Mononuclear cell (primary cell): ENCODE measurements at regions not wholly inside any gene's neighbourhood (a gene's known extent, or its start where the extent isn't known, plus 50 kb on each side); places are given as distances from the start of the nearest gene placed in this dataset.

Experiments
- H3K27me3 ChIP-seq: 2 replicates; pipeline ENCODE4 v1.6.0; 2011; ENCODE audit warnings: low read length, control low read depth; ENCODE audit not compliant: insufficient read depth
- H3K4me1 ChIP-seq: 2 replicates; pipeline ENCODE4 v1.5.1; 2011; ENCODE audit warnings: mild to moderate bottlenecking, low read length, control low read depth; ENCODE audit not compliant: insufficient read depth
- H3K4me3 ChIP-seq: 2 replicates; pipeline ENCODE4 v1.5.1; 2011; ENCODE audit warnings: mild to moderate bottlenecking, low read length, moderate library complexity
- H3K9me3 ChIP-seq: 2 replicates; pipeline ENCODE4 v1.5.1; 2011; ENCODE audit warnings: low read depth, mild to moderate bottlenecking, control low read depth, low read length

- H3K27me3 ChIP-seq, result no peaks in the 10 kb centered on the region
These were observed 201.2 kb upstream of the TNP1 start for GRCh38 chr2:217060951-217061547.

GRCh38 chr2:217060516-217060915, 200.7 kb upstream of the TNP1 start:
- Histone ChIP-seq H3K4me3 (no peak overlapping the region), H3K27me3 (no peaks in the 10 kb centered on the region), H3K4me1 (peaks cover 12% of the 10 kb centered on the region), H3K9me3 (no peaks in the 10 kb centered on the region)

More at GRCh38 chr2:217060951-217061547, 201.2 kb upstream of the TNP1 start:
- Histone ChIP-seq H3K4me3 (no peak overlapping the region), H3K4me1 (peaks cover 16% of the 10 kb centered on the region), H3K9me3 (no peaks in the 10 kb centered on the region)

- Histone ChIP-seq H3K9me3 (no peaks in the 10 kb centered on the region), H3K4me3 (no peak overlapping the region), H3K4me1 (peaks cover 2% of the 10 kb centered on the region), H3K27me3 (no peaks in the 10 kb centered on the region)
These were observed 199.2 kb upstream of the TNP1 start for GRCh38 chr2:217058791-217059755.

- H3K9me3 ChIP-seq, result no peaks in the 10 kb centered on the region
- no peaks in the 10 kb centered on the region for H3K4me1 ChIP-seq
- no peaks in the 10 kb centered on the region for H3K27me3 ChIP-seq
- no peak overlapping the region for H3K4me3 ChIP-seq
These were observed 197.9 kb upstream of the TNP1 start for GRCh38 chr2:217057773-217058172.

DNA sequence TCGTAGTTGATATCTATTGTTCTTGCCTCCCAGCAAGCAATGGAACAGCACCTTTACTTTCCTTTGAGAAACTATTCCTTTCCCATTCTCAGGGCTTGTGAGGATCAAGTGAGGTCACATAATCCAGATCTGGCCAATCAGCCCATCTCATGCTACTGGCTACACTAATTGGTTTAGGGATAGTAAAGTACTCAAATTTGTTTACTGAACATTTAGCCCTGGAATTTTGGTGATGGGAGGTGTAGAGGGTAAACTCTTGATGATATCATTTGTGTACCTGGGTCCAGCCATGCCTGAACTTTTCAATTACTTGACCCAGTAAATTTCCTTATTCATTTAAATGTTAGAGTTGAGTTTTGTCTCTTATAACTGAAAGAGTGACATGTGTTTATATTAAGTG, 195.8 kb upstream of the TNP1 start:
- Histone ChIP-seq H3K9me3 (no peaks in the 10 kb centered on the region), H3K27me3 (no peaks in the 10 kb centered on the region), H3K4me1 (no peaks in the 10 kb centered on the region), H3K4me3 (no peak overlapping the region)

DNA sequence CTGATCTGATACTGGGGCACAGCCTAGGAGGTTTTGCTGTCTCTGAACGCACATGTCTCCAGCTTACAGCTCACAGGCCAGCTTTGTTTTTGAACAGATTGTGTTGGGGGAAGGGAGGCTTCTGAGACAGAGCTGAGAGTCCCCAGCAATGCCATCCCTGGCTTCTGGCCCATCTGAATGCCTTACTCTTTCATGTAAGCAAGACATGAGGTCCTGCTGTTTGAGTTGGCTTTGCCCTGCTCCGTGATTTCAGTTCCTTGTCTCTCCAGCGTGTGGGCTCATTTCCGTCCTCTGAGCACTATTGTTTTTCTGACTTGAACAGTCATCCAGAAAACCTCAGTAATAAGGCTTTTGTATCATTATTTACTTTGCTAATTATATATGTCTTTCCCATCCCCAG, 194.9 kb upstream of the TNP1 start:
- H3K4me3 ChIP-seq, result no peak overlapping the region
- no peaks in the 10 kb centered on the region for H3K4me1 ChIP-seq
- no peaks in the 10 kb centered on the region for H3K27me3 ChIP-seq
- H3K9me3 ChIP-seq, result no peaks in the 10 kb centered on the region

GRCh38 chr2:217052856-217053577, 193.2 kb upstream of the TNP1 start:
- Histone ChIP-seq H3K9me3 (no peaks in the 10 kb centered on the region), H3K4me1 (no peaks in the 10 kb centered on the region), H3K4me3 (no peak overlapping the region)

GRCh38 chr2:217051416-217051815, 191.6 kb upstream of the TNP1 start:
- Histone ChIP-seq H3K4me1 (no peaks in the 10 kb centered on the region), H3K27me3 (no peaks in the 10 kb centered on the region), H3K9me3 (no peaks in the 10 kb centered on the region), H3K4me3 (no peak overlapping the region)

More at GRCh38 chr2:217052856-217053577, 193.2 kb upstream of the TNP1 start:
- H3K27me3 ChIP-seq, result no peaks in the 10 kb centered on the region

DNA sequence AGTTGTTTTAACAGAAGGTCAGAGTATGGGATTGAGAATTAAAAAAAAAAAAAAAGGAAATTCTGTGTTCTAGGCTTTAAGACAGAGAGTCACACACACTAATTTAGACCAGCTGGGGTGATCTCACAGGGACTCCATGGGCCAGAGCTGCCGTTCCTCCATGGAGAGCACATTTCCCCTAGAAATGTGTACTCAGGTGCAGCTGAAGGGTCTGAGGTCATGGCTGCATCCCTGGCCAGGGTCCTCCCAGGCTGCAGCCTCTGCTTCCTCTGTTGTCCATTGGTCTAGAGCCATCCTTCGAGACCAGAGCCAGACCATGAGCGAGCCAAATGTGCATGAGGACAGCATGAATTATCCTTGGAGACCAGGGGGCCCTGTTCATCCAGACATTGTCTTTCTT, 190.1 kb upstream of the TNP1 start:
- Histone ChIP-seq H3K27me3 (no peaks in the 10 kb centered on the region), H3K4me3 (no peak overlapping the region), H3K9me3 (no peaks in the 10 kb centered on the region), H3K4me1 (no peaks in the 10 kb centered on the region)

DNA sequence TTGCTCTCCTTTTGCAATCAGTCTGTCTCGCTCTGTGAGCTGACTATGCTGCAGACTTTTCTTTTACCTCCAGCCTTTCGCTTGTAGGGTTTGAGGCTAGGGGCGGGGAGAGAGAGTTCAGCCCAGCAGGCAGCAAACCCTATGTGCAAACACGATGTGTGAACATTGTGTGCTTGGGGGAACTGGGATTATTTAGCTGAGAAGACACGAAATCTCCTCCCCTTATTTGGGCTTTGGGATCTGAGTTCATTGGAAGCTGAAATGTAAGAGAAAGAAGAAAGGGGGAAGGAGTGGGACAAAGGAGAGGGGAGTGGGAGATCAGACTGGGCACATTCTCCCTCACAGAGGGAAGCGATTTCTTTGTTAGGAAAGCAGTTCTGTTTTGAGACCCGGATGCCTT, 189.6 kb upstream of the TNP1 start:
- H3K4me3 ChIP-seq, result no peak overlapping the region
- H3K27me3 ChIP-seq, result no peaks in the 10 kb centered on the region
- no peaks in the 10 kb centered on the region for H3K4me1 ChIP-seq
- H3K9me3 ChIP-seq, result no peaks in the 10 kb centered on the region

- Histone ChIP-seq H3K4me1 (no peaks in the 10 kb centered on the region), H3K27me3 (no peaks in the 10 kb centered on the region), H3K4me3 (no peak overlapping the region), H3K9me3 (no peaks in the 10 kb centered on the region)
These were observed 188.9 kb upstream of the TNP1 start for GRCh38 chr2:217048730-217049129.

DNA sequence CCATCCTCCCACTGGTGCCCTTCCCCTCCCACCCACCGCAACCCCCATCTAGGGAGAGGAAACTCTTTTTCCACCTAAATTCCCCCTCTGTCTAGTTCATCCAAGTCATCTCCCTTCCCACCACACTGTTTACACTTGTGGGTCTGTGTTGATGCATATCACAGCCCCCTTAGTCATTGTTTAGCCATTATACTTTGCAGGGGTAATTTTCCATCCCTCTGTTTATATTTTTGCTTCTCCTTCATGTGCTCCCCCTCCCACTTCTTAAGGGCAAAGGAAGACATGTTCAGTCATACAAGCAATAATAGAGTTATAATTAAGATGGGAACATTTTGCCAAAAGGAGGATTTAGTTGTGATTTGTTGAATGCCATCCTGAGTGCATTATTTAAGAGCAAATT, 187.8 kb upstream of the TNP1 start:
- Histone ChIP-seq H3K27me3 (no peaks in the 10 kb centered on the region), H3K9me3 (no peaks in the 10 kb centered on the region), H3K4me1 (no peaks in the 10 kb centered on the region), H3K4me3 (no peak overlapping the region)

- no peaks in the 10 kb centered on the region for H3K4me1 ChIP-seq
- no peaks in the 10 kb centered on the region for H3K9me3 ChIP-seq
- no peaks in the 10 kb centered on the region for H3K27me3 ChIP-seq
- H3K4me3 ChIP-seq, result no peak overlapping the region
These were observed 187.3 kb upstream of the TNP1 start for GRCh38 chr2:217047209-217047608.

- no peaks in the 10 kb centered on the region for H3K9me3 ChIP-seq
- H3K4me3 ChIP-seq, result no peak overlapping the region
- H3K4me1 ChIP-seq, result no peaks in the 10 kb centered on the region
- H3K27me3 ChIP-seq, result no peaks in the 10 kb centered on the region
These were observed 186.0 kb upstream of the TNP1 start for GRCh38 chr2:217045700-217046475.
